GM23338 (cell line): ENCODE measurements at regions not wholly inside any gene's neighbourhood (a gene's known extent, or its start where the extent isn't known, plus 50 kb on each side); places are given as distances from the start of the nearest gene placed in this dataset.

Experiments
- CREB1 ChIP-seq: fragments of 250-450 bp; sonication (Bioruptor Pico); IDR thresholded peaks from 2 replicates; pipeline ENCODE4 v1.5.0; 2020; ENCODE audit warnings: low read depth, mild to moderate bottlenecking, moderate library complexity
- EZH2 ChIP-seq: fragments of 200-600 bp; sonication (generic); IDR thresholded peaks from one replicate; pipeline ENCODE4 v1.8.0; 2017; ENCODE audit warnings: antibody characterized with exemption, mild to moderate bottlenecking, low read depth; ENCODE audit not compliant: unreplicated experiment
- EZH2phosphoT487 ChIP-seq: fragments of 200-600 bp; sonication (generic); IDR thresholded peaks from one replicate; pipeline ENCODE4 v1.8.1; 2018; ENCODE audit warnings: antibody characterized with exemption; ENCODE audit not compliant: unreplicated experiment
- JUNB ChIP-seq: IDR thresholded peaks from one replicate; pipeline ENCODE4 v1.6.1; 2016; ENCODE audit warnings: antibody characterized with exemption; ENCODE audit not compliant: unreplicated experiment
- NANOG ChIP-seq: IDR thresholded peaks from 2 replicates; pipeline ENCODE4 v1.6.1; 2016; ENCODE audit warnings: antibody characterized with exemption, borderline replicate concordance
- POLR2AphosphoS5 ChIP-seq: IDR thresholded peaks from 2 replicates; pipeline ENCODE4 v1.6.1; 2016; ENCODE audit warnings: antibody characterized with exemption, low read depth
- STAT1 ChIP-seq: IDR thresholded peaks from one replicate; pipeline ENCODE4 v1.6.1; 2016; ENCODE audit warnings: antibody characterized with exemption; ENCODE audit not compliant: unreplicated experiment
- ZNF114 ChIP-seq: fragments of 250-450 bp; sonication (Bioruptor Pico); IDR thresholded peaks from 2 replicates; pipeline ENCODE4 v1.5.0; 2020; ENCODE audit warnings: mild to moderate bottlenecking, moderate library complexity
- ZNF331 ChIP-seq: fragments of 250-450 bp; sonication (Bioruptor Pico); IDR thresholded peaks from 2 replicates; pipeline ENCODE4 v1.5.0; 2020; ENCODE audit warnings: low read depth, mild to moderate bottlenecking, moderate library complexity
- TF ChIP-seq, protein P1 (sequence below), 2 experiments: fragments of 200-600 bp in 1 of 2; sonication (generic) in 1 of 2; conservative IDR thresholded peaks; 2 replicates each; pipeline versions ENCODE4 v1.5.1 to v1.6.1; 2016 to 2017; ENCODE audit warnings: antibody characterized with exemption in 2 of 2, low read depth in 2 of 2, mild to moderate bottlenecking in 2 of 2, moderate library complexity in 1 of 2
- TF ChIP-seq, protein P2 (sequence below): fragments of 250-450 bp; sonication (Bioruptor Pico); IDR thresholded peaks from 2 replicates; pipeline ENCODE4 v1.5.0; 2020; ENCODE audit warnings: mild to moderate bottlenecking, moderate library complexity
- TF ChIP-seq, protein P3 (sequence below): IDR thresholded peaks from one replicate; pipeline ENCODE4 v1.6.1; 2018; ENCODE audit warnings: antibody characterized with exemption; ENCODE audit not compliant: unreplicated experiment
- TF ChIP-seq, protein P4 (sequence below): IDR thresholded peaks from 2 replicates; pipeline ENCODE4 v1.6.1; 2016; ENCODE audit warnings: antibody characterized with exemption

DNA sequence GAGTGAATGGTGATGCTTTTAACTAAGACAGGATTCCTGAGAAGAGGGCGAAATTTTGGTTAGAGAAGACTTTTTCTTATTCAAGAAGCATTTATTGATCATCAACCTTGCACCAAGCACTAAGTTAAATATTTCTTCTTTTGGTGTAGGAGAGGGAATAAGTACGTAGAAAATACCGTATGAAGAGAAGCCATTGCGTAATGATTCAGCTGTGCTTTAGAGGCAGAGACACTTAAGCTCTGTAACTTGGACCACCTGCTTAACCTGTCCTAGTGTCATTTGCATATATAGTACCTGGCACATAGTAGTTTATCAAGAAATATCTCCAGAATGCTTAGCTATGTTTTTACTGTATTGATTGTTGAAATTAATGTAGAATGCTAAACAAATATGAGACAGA is 430.9 kb upstream of the ZNF608 start:
- TF ChIP-seq POLR2AphosphoS5 (no peak), CREB1 (CRISPR knock-in tag) (no peak), STAT1 (no peak), EZH2 (no peak), ZNF331 (no peak), EZH2phosphoT487 (no peak), NANOG (no peak), JUNB (no peak), ZNF114 (CRISPR knock-in tag) (no peak)
- TF ChIP-seq, protein P1, sequence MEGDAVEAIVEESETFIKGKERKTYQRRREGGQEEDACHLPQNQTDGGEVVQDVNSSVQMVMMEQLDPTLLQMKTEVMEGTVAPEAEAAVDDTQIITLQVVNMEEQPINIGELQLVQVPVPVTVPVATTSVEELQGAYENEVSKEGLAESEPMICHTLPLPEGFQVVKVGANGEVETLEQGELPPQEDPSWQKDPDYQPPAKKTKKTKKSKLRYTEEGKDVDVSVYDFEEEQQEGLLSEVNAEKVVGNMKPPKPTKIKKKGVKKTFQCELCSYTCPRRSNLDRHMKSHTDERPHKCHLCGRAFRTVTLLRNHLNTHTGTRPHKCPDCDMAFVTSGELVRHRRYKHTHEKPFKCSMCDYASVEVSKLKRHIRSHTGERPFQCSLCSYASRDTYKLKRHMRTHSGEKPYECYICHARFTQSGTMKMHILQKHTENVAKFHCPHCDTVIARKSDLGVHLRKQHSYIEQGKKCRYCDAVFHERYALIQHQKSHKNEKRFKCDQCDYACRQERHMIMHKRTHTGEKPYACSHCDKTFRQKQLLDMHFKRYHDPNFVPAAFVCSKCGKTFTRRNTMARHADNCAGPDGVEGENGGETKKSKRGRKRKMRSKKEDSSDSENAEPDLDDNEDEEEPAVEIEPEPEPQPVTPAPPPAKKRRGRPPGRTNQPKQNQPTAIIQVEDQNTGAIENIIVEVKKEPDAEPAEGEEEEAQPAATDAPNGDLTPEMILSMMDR (conservative IDR thresholded peaks at IDR 0.05; ENCODE audit: low read depth in 2 of 2) = no peak
- TF ChIP-seq, protein P2, sequence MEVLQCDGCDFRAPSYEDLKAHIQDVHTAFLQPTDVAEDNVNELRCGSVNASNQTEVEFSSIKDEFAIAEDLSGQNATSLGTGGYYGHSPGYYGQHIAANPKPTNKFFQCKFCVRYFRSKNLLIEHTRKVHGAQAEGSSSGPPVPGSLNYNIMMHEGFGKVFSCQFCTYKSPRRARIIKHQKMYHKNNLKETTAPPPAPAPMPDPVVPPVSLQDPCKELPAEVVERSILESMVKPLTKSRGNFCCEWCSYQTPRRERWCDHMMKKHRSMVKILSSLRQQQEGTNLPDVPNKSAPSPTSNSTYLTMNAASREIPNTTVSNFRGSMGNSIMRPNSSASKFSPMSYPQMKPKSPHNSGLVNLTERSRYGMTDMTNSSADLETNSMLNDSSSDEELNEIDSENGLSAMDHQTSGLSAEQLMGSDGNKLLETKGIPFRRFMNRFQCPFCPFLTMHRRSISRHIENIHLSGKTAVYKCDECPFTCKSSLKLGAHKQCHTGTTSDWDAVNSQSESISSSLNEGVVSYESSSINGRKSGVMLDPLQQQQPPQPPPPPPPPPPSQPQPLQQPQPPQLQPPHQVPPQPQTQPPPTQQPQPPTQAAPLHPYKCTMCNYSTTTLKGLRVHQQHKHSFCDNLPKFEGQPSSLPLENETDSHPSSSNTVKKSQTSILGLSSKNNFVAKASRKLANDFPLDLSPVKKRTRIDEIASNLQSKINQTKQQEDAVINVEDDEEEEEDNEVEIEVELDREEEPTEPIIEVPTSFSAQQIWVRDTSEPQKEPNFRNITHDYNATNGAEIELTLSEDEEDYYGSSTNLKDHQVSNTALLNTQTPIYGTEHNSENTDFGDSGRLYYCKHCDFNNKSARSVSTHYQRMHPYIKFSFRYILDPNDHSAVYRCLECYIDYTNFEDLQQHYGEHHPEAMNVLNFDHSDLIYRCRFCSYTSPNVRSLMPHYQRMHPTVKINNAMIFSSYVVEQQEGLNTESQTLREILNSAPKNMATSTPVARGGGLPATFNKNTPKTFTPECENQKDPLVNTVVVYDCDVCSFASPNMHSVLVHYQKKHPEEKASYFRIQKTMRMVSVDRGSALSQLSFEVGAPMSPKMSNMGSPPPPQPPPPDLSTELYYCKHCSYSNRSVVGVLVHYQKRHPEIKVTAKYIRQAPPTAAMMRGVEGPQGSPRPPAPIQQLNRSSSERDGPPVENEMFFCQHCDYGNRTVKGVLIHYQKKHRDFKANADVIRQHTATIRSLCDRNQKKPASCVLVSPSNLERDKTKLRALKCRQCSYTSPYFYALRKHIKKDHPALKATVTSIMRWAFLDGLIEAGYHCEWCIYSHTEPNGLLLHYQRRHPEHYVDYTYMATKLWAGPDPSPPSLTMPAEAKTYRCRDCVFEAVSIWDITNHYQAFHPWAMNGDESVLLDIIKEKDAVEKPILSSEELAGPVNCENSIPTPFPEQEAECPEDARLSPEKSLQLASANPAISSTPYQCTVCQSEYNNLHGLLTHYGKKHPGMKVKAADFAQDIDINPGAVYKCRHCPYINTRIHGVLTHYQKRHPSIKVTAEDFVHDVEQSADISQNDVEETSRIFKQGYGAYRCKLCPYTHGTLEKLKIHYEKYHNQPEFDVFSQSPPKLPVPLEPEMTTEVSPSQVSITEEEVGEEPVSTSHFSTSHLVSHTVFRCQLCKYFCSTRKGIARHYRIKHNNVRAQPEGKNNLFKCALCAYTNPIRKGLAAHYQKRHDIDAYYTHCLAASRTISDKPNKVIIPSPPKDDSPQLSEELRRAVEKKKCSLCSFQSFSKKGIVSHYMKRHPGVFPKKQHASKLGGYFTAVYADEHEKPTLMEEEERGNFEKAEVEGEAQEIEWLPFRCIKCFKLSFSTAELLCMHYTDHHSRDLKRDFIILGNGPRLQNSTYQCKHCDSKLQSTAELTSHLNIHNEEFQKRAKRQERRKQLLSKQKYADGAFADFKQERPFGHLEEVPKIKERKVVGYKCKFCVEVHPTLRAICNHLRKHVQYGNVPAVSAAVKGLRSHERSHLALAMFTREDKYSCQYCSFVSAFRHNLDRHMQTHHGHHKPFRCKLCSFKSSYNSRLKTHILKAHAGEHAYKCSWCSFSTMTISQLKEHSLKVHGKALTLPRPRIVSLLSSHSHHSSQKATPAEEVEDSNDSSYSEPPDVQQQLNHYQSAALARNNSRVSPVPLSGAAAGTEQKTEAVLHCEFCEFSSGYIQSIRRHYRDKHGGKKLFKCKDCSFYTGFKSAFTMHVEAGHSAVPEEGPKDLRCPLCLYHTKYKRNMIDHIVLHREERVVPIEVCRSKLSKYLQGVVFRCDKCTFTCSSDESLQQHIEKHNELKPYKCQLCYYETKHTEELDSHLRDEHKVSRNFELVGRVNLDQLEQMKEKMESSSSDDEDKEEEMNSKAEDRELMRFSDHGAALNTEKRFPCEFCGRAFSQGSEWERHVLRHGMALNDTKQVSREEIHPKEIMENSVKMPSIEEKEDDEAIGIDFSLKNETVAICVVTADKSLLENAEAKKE (CRISPR knock-in tag) = no peak
- TF ChIP-seq, protein P3, sequence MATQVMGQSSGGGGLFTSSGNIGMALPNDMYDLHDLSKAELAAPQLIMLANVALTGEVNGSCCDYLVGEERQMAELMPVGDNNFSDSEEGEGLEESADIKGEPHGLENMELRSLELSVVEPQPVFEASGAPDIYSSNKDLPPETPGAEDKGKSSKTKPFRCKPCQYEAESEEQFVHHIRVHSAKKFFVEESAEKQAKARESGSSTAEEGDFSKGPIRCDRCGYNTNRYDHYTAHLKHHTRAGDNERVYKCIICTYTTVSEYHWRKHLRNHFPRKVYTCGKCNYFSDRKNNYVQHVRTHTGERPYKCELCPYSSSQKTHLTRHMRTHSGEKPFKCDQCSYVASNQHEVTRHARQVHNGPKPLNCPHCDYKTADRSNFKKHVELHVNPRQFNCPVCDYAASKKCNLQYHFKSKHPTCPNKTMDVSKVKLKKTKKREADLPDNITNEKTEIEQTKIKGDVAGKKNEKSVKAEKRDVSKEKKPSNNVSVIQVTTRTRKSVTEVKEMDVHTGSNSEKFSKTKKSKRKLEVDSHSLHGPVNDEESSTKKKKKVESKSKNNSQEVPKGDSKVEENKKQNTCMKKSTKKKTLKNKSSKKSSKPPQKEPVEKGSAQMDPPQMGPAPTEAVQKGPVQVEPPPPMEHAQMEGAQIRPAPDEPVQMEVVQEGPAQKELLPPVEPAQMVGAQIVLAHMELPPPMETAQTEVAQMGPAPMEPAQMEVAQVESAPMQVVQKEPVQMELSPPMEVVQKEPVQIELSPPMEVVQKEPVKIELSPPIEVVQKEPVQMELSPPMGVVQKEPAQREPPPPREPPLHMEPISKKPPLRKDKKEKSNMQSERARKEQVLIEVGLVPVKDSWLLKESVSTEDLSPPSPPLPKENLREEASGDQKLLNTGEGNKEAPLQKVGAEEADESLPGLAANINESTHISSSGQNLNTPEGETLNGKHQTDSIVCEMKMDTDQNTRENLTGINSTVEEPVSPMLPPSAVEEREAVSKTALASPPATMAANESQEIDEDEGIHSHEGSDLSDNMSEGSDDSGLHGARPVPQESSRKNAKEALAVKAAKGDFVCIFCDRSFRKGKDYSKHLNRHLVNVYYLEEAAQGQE = no peak
- TF ChIP-seq, protein P4, sequence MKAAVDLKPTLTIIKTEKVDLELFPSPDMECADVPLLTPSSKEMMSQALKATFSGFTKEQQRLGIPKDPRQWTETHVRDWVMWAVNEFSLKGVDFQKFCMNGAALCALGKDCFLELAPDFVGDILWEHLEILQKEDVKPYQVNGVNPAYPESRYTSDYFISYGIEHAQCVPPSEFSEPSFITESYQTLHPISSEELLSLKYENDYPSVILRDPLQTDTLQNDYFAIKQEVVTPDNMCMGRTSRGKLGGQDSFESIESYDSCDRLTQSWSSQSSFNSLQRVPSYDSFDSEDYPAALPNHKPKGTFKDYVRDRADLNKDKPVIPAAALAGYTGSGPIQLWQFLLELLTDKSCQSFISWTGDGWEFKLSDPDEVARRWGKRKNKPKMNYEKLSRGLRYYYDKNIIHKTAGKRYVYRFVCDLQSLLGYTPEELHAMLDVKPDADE = no peak
